SK-N-SH (cell line): ENCODE measurements at regions not wholly inside any gene's neighbourhood (a gene's known extent, or its start where the extent isn't known, plus 50 kb on each side); places are given as distances from the start of the nearest gene placed in this dataset.

Experiments
- CTCF ChIA-PET: fragments of 300-600, 350-600 bp; formaldehyde crosslinking; extraction: SDS; loops from one replicate; lab custom pipeline; 2021; lab: Yijun Ruan, JAX
- POLR2A ChIA-PET: fragments of 350-600 bp; sonication (Branson Sonifier 250); formaldehyde crosslinking; extraction: SDS; loops from one replicate; lab custom pipeline; 2020; ENCODE audit warnings: antibody characterized with exemption, inconsistent platforms; lab: Yijun Ruan, JAX
- DNase-seq: peaks from one replicate; pipeline ENCODE4 v3.0.0; 2012
- H2AFZ ChIP-seq: fragments of 200-600 bp; sonication (generic); 2 replicates; pipeline ENCODE4 v1.8.1; 2016; ENCODE audit warnings: antibody characterized with exemption, mild to moderate bottlenecking, low read depth
- H3F3A ChIP-seq: fragments of 200-600 bp; sonication (generic); replicated peaks from 2 replicates; pipeline ENCODE3; 2016; ENCODE audit warnings: antibody characterized with exemption, mild to moderate bottlenecking; ENCODE audit not compliant: insufficient read depth
- H3K27ac ChIP-seq, 2 experiments: fragments of 200-500 bp in 1 of 2; fragments of 200-600 bp in 1 of 2; sonication (Bioruptor generic) in 1 of 2; sonication (generic), shearing (Covaris generic) in 1 of 2; 2 replicates each; pipeline versions ENCODE4 v1.5.1 to v1.6.1; 2014 to 2016; ENCODE audit warnings: low read depth in 2 of 2, inconsistent platforms in 1 of 2, low read length in 1 of 2, mild to moderate bottlenecking in 1 of 2, mixed read lengths in 1 of 2
- H3K27me3 ChIP-seq: fragments of 200-600 bp; sonication (generic), shearing (Covaris generic); 2 replicates; pipeline ENCODE4 v1.6.1; 2016; ENCODE audit warnings: mixed run types; ENCODE audit not compliant: insufficient read depth
- H3K36me3 ChIP-seq, 2 experiments: fragments of 200-500 bp in 1 of 2; fragments of 200-600 bp in 1 of 2; sonication (Bioruptor generic) in 1 of 2; sonication (generic) in 1 of 2; replicated peaks in 1 of 2; 2 replicates each; pipeline versions ENCODE3 to v1.5.1; 2014 to 2016; ENCODE audit warnings: low read length in 1 of 2, mild to moderate bottlenecking in 1 of 2; ENCODE audit not compliant: insufficient read depth in 2 of 2, control insufficient read depth in 1 of 2
- H3K4me1 ChIP-seq, 2 experiments: fragments of 200-500 bp in 1 of 2; fragments of 200-600 bp in 1 of 2; sonication (Bioruptor generic) in 1 of 2; sonication (generic), shearing (Covaris generic) in 1 of 2; 2 replicates each; pipeline versions ENCODE4 v1.5.1 to v1.6.1; 2014 to 2016; ENCODE audit warnings: low read depth in 1 of 2, low read length in 1 of 2, mixed run types in 1 of 2; ENCODE audit not compliant: insufficient read depth in 2 of 2, control insufficient read depth in 1 of 2
- H3K4me2 ChIP-seq: fragments of 200-600 bp; sonication (generic), shearing (Covaris generic); 2 replicates; pipeline ENCODE4 v1.6.1; 2017; ENCODE audit warnings: mixed run types
- H3K4me3 ChIP-seq, 2 experiments: fragments of 200-500 bp in 1 of 2; fragments of 200-600 bp in 1 of 2; sonication (Bioruptor generic) in 1 of 2; sonication (generic), shearing (Covaris generic) in 1 of 2; 2 replicates each; pipeline versions ENCODE4 v1.5.1 to v1.8.1; 2014 to 2016; ENCODE audit warnings: low read depth in 2 of 2, inconsistent platforms in 1 of 2, low read length in 1 of 2, mild to moderate bottlenecking in 1 of 2, mixed read lengths in 1 of 2, moderate library complexity in 1 of 2
- H3K79me2 ChIP-seq: fragments of 200-600 bp; sonication (generic); 2 replicates; pipeline ENCODE4 v1.8.1; 2017; ENCODE audit warnings: mild to moderate bottlenecking; ENCODE audit not compliant: insufficient read depth
- H3K9ac ChIP-seq: fragments of 200-600 bp; sonication (generic); 2 replicates; pipeline ENCODE4 v1.6.1; 2017; ENCODE audit warnings: mixed run types
- H3K9me2 ChIP-seq: fragments of 200-600 bp; sonication (generic); 2 replicates; pipeline ENCODE4 v1.6.1; 2017; ENCODE audit warnings: mixed run types
- H3K9me3 ChIP-seq: fragments of 200-600 bp; sonication (generic); 2 replicates; pipeline ENCODE4 v1.6.1; 2017; ENCODE audit warnings: mixed run types, mild to moderate bottlenecking, moderate library complexity
- H4K20me1 ChIP-seq: fragments of 200-600 bp; sonication (generic); 2 replicates; pipeline ENCODE4 v1.6.1; 2017; ENCODE audit warnings: mild to moderate bottlenecking, mixed run types; ENCODE audit not compliant: insufficient read depth
- EP300 ChIP-seq, 2 experiments: IDR thresholded peaks; 2 replicates each; pipeline versions ENCODE4 v1.4.0 to v1.6.1; 2012; ENCODE audit warnings: borderline replicate concordance in 1 of 2, low read depth in 1 of 2, low read length in 1 of 2
- EZH2phosphoT487 ChIP-seq: fragments of 200-600 bp; sonication (generic); IDR thresholded peaks from 2 replicates; pipeline ENCODE4 v1.6.1; 2017; ENCODE audit warnings: low read depth, mixed run types, mild to moderate bottlenecking, antibody characterized with exemption, moderate library complexity, borderline replicate concordance
- FOXM1 ChIP-seq: IDR thresholded peaks from 2 replicates; pipeline ENCODE4 v1.4.0; 2012; ENCODE audit warnings: low read depth, mild to moderate bottlenecking
- GATA2 ChIP-seq: sonication (generic); formaldehyde crosslinking; IDR thresholded peaks from 2 replicates; pipeline ENCODE4 v1.5.0; 2020; ENCODE audit warnings: mild to moderate bottlenecking, missing genetic modification reagents
- MXI1 ChIP-seq: IDR thresholded peaks from 2 replicates; pipeline ENCODE4 v1.6.1; 2012; ENCODE audit warnings: mild to moderate bottlenecking, low read depth, low read length, improper control_type of control experiment
- NRF1 ChIP-seq: IDR thresholded peaks from 2 replicates; pipeline ENCODE4 v1.6.1; 2012; ENCODE audit warnings: low read depth, mild to moderate bottlenecking, low read length
- RFX5 ChIP-seq: IDR thresholded peaks from 2 replicates; pipeline ENCODE4 v1.6.1; 2012; ENCODE audit warnings: mild to moderate bottlenecking, improper control_type of control experiment, low read length
- SMC3 ChIP-seq: IDR thresholded peaks from 2 replicates; pipeline ENCODE4 v1.6.1; 2012; ENCODE audit warnings: low read depth, low read length, improper control_type of control experiment
- TAF1 ChIP-seq: IDR thresholded peaks from 2 replicates; pipeline ENCODE4 v1.6.1; 2012; ENCODE audit warnings: low read depth, mild to moderate bottlenecking, low read length, moderate library complexity, borderline replicate concordance
- TCF12 ChIP-seq: IDR thresholded peaks from 2 replicates; pipeline ENCODE4 v1.4.0; 2012
- USF2 ChIP-seq: fragments of 150-350 bp; IDR thresholded peaks from 2 replicates; pipeline ENCODE4 v1.6.1; 2017; ENCODE audit warnings: antibody characterized with exemption, low read length, low read depth, borderline replicate concordance
- WGBS: methylation state at CpG from one replicate; pipeline ENCODE4 v1.1.6; 2017; ENCODE audit warnings: low lambda C conversion rate; 5-methylcytosine and 5-hydroxymethylcytosine counted together

- DNase-seq, result no peak
- no peaks in the 10 kb centered on the region for H3F3A ChIP-seq
- H3K4me3 ChIP-seq, result no peak overlapping the region
- no peaks in the 10 kb centered on the region for H4K20me1 ChIP-seq
- no peak overlapping the region for H2AFZ ChIP-seq
- H3K4me1 ChIP-seq, result no peaks in the 10 kb centered on the region
- H3K36me3 ChIP-seq, result no peaks in the 10 kb centered on the region
- H3K9me3 ChIP-seq, result no peaks in the 10 kb centered on the region
- H3K27ac ChIP-seq, result no peak overlapping the region
- H3K27me3 ChIP-seq, result peaks cover 14% of the 10 kb centered on the region
- TF ChIP-seq SMC3, result no peak
- TF ChIP-seq FOXM1, result no peak
- no peak for TF ChIP-seq GATA2 (CRISPR knock-in tag)
- TF ChIP-seq EZH2phosphoT487, result no peak
- no peak for TF ChIP-seq RFX5
- TF ChIP-seq MXI1, result no peak
- no peak for TF ChIP-seq TAF1
- TF ChIP-seq EP300 (IDR thresholded peaks at IDR 0.05; ENCODE audit: borderline replicate concordance in 1 of 2, low read depth in 1 of 2, low read length in 1 of 2), result no peak
- TF ChIP-seq TCF12, result no peak
- TF ChIP-seq NRF1, result no peak
- TF ChIP-seq USF2, result no peak
- H3K9me2 ChIP-seq, result no peaks in the 10 kb centered on the region
- CTCF ChIA-PET, result no interaction called here
- POLR2A ChIA-PET, result no interaction called here
- H3K79me2 ChIP-seq, result no peaks in the 10 kb centered on the region
- no peak overlapping the region for H3K9ac ChIP-seq
- 10% methylated on average over 8 of the region's 8 CpGs for WGBS
- no peak overlapping the region for H3K4me2 ChIP-seq
Measured at GRCh38 chr22:48085901-48086645, 1323.6 kb downstream of the TBC1D22A start.

- DNase-seq, result no peak
- Histone ChIP-seq H3K9me2 (no peaks in the 10 kb centered on the region), H3K9ac (no peak overlapping the region), H3K27ac (no peak overlapping the region), H3K27me3 (peaks cover 14% of the 10 kb centered on the region), H3K36me3 (no peaks in the 10 kb centered on the region), H4K20me1 (no peaks in the 10 kb centered on the region), H2AFZ (no peak overlapping the region), H3K79me2 (no peaks in the 10 kb centered on the region), H3K9me3 (no peaks in the 10 kb centered on the region), H3K4me1 (no peaks in the 10 kb centered on the region), H3K4me3 (no peak overlapping the region), H3K4me2 (no peak overlapping the region), H3F3A (no peaks in the 10 kb centered on the region)
- CTCF ChIA-PET, result no interaction called here
- TF ChIP-seq EP300 (IDR thresholded peaks at IDR 0.05; ENCODE audit: borderline replicate concordance in 1 of 2, low read depth in 1 of 2, low read length in 1 of 2) (no peak), SMC3 (no peak), MXI1 (no peak)
- 6% methylated on average over 2 of the region's 11 CpGs for WGBS
- POLR2A ChIA-PET, result no interaction called here
Measured at GRCh38 chr22:48084729-48085050, 1322.2 kb downstream of the TBC1D22A start.
